H1 (cell line): ENCODE measurements at regions not wholly inside any gene's neighbourhood (a gene's known extent, or its start where the extent isn't known, plus 50 kb on each side); places are given as distances from the start of the nearest gene placed in this dataset.

Experiments
- CTCF ChIA-PET: fragments of 300-600 bp; sonication (Branson Sonifier 250); formaldehyde crosslinking; loops from one replicate; lab custom pipeline; 2021; ENCODE audit not compliant: partially characterized antibody; lab: Charles Lee
- POLR2A ChIA-PET: fragments of 300-600 bp; sonication (Branson Sonifier 250); formaldehyde crosslinking; loops from one replicate; lab custom pipeline; 2021; ENCODE audit warnings: inconsistent platforms; ENCODE audit not compliant: partially characterized antibody; lab: Charles Lee
- DNase-seq, 2 experiments: peaks; one replicate each; pipeline versions ENCODE4 v3.0.0 to v3.0.0-alpha.2; 2010 to 2022; ENCODE audit warnings: low spot score in 2 of 2, low read depth in 1 of 2, mixed read lengths in 1 of 2
- FAIRE-seq: peaks from 2 replicates; lab custom pipeline; 2011; peaks lifted over from hg19 to GRCh38; lab: Jason Lieb, UNC
- H2AFZ ChIP-seq: 2 replicates; pipeline ENCODE4 v1.8.1; 2012; ENCODE audit warnings: low read length, inconsistent platforms
- H2AK5ac ChIP-seq: 2 replicates; pipeline ENCODE4 v1.6.1; 2013; ENCODE audit warnings: low read depth, low read length
- H2BK120ac ChIP-seq: replicated peaks from 2 replicates; pipeline ENCODE3; 2013; ENCODE audit warnings: low read depth, low read length, inconsistent platforms
- H2BK12ac ChIP-seq: 2 replicates; pipeline ENCODE4 v1.6.1; 2013; ENCODE audit warnings: low read depth, low read length
- H2BK15ac ChIP-seq: 2 replicates; pipeline ENCODE4 v1.6.1; 2013; ENCODE audit warnings: low read length
- H2BK20ac ChIP-seq: 2 replicates; pipeline ENCODE4 v1.6.1; 2013; ENCODE audit warnings: low read length
- H2BK5ac ChIP-seq: 2 replicates; pipeline ENCODE4 v1.6.1; 2013; ENCODE audit warnings: low read depth, low read length
- H3K14ac ChIP-seq: 2 replicates; pipeline ENCODE4 v1.6.1; 2013; ENCODE audit warnings: inconsistent platforms; ENCODE audit not compliant: insufficient read length
- H3K18ac ChIP-seq: 2 replicates; pipeline ENCODE4 v1.6.1; 2013; ENCODE audit warnings: low read length; ENCODE audit errors: extremely low read depth
- H3K23ac ChIP-seq: 2 replicates; pipeline ENCODE4 v1.6.1; 2013; ENCODE audit warnings: inconsistent platforms; ENCODE audit not compliant: insufficient read length
- H3K23me2 ChIP-seq: 2 replicates; pipeline ENCODE4 v1.6.1; 2013; ENCODE audit warnings: low read depth, low read length
- H3K27ac ChIP-seq: 2 replicates; pipeline ENCODE4 v1.6.1; 2011; ENCODE audit warnings: low read depth, low read length, inconsistent platforms
- H3K27me3 ChIP-seq, 4 experiments: replicated peaks in 1 of 4; 1 replicate in 1 of 4; 2 replicates in 3 of 4; pipeline versions ENCODE4 v1.6.1 to v1.8.1; 2011 to 2013; ENCODE audit warnings: low read length in 3 of 4, mild to moderate bottlenecking in 3 of 4, inconsistent platforms in 2 of 4, mixed read lengths in 2 of 4, moderate library complexity in 1 of 4; ENCODE audit not compliant: control insufficient read depth in 3 of 4, insufficient read depth in 3 of 4; ENCODE audit errors: extremely low read depth in 1 of 4
- H3K36me3 ChIP-seq, 4 experiments: 2 replicates each; pipeline versions ENCODE4 v1.6.1 to v1.8.1; 2011 to 2013; ENCODE audit warnings: mild to moderate bottlenecking in 4 of 4, low read length in 3 of 4, moderate library complexity in 2 of 4, control low read depth in 1 of 4, inconsistent platforms in 1 of 4; ENCODE audit not compliant: insufficient read depth in 4 of 4, control insufficient read depth in 2 of 4
- H3K4ac ChIP-seq: replicated peaks from 2 replicates; pipeline ENCODE3; 2013; ENCODE audit warnings: low read length, low read depth, mixed read lengths, inconsistent platforms; ENCODE audit not compliant: insufficient read length
- H3K4me1 ChIP-seq, 4 experiments: replicated peaks in 1 of 4; 1 replicate in 1 of 4; 2 replicates in 3 of 4; pipeline versions ENCODE4 v1.6.1 to v1.8.1; 2011 to 2013; ENCODE audit warnings: low read length in 3 of 4, inconsistent platforms in 2 of 4, mixed read lengths in 1 of 4; ENCODE audit not compliant: insufficient read depth in 4 of 4, control insufficient read depth in 3 of 4
- H3K4me2 ChIP-seq, 2 experiments: 2 replicates each; pipeline versions ENCODE4 v1.6.1 to v1.8.1; 2011 to 2013; ENCODE audit warnings: low read depth in 2 of 2, low read length in 2 of 2, control low read depth in 1 of 2, inconsistent platforms in 1 of 2, mild to moderate bottlenecking in 1 of 2; ENCODE audit not compliant: insufficient read depth in 1 of 2
- H3K4me3 ChIP-seq, 4 experiments: fragments of 200-600, 300-600 bp in 1 of 4; sonication (generic), shearing (Covaris generic), sonication (Bioruptor Twin) in 1 of 4; 2 replicates each; pipeline versions ENCODE4 v1.5.1 to v1.8.1; 2011 to 2016; ENCODE audit warnings: low read length in 4 of 4, low read depth in 3 of 4, control low read depth in 2 of 4, inconsistent platforms in 2 of 4, mild to moderate bottlenecking in 2 of 4, mixed read lengths in 1 of 4, moderate library complexity in 1 of 4; ENCODE audit not compliant: insufficient read depth in 2 of 4; ENCODE audit errors: extremely low read depth in 1 of 4
- H3K56ac ChIP-seq: replicated peaks from 2 replicates; pipeline ENCODE3; 2013; ENCODE audit warnings: low read depth, mild to moderate bottlenecking, mixed read lengths, low read length, inconsistent platforms; ENCODE audit not compliant: insufficient read length
- H3K79me1 ChIP-seq: 2 replicates; pipeline ENCODE4 v1.6.1; 2013; ENCODE audit warnings: low read depth, low read length, control low read depth
- H3K79me2 ChIP-seq, 2 experiments: 2 replicates each; pipeline versions ENCODE4 v1.6.1 to v1.8.1; 2012 to 2013; ENCODE audit warnings: low read length in 2 of 2, mild to moderate bottlenecking in 2 of 2, inconsistent platforms in 1 of 2; ENCODE audit not compliant: insufficient read depth in 2 of 2, control insufficient read depth in 1 of 2
- H3K9ac ChIP-seq, 4 experiments: replicated peaks in 1 of 4; 1 replicate in 1 of 4; 2 replicates in 3 of 4; pipeline versions ENCODE4 v1.6.1 to v1.8.1; 2011 to 2013; ENCODE audit warnings: low read depth in 3 of 4, low read length in 3 of 4, control low read depth in 2 of 4, mild to moderate bottlenecking in 2 of 4, moderate library complexity in 2 of 4, inconsistent platforms in 1 of 4; ENCODE audit errors: extremely low read depth in 1 of 4
- H3K9me3 ChIP-seq, 2 experiments: 2 replicates each; pipeline versions ENCODE4 v1.6.1 to v1.8.1; 2012 to 2013; ENCODE audit warnings: mild to moderate bottlenecking in 2 of 2, moderate library complexity in 2 of 2, control low read depth in 1 of 2, inconsistent platforms in 1 of 2, low read depth in 1 of 2, low read length in 1 of 2, mixed read lengths in 1 of 2; ENCODE audit not compliant: insufficient read depth in 2 of 2
- H4K20me1 ChIP-seq, 2 experiments: replicated peaks in 1 of 2; 2 replicates each; pipeline versions ENCODE3 to v1.8.1; 2011 to 2013; ENCODE audit warnings: inconsistent platforms in 2 of 2, low read length in 2 of 2, mild to moderate bottlenecking in 1 of 2; ENCODE audit not compliant: insufficient read depth in 2 of 2, control insufficient read depth in 1 of 2
- H4K5ac ChIP-seq: 2 replicates; pipeline ENCODE4 v1.6.1; 2013; ENCODE audit warnings: low read length, low read depth, mixed read lengths, inconsistent platforms; ENCODE audit not compliant: insufficient read length
- H4K8ac ChIP-seq: 2 replicates; pipeline ENCODE4 v1.8.0; 2013; ENCODE audit warnings: mild to moderate bottlenecking, moderate library complexity, low read length, inconsistent platforms; ENCODE audit not compliant: insufficient read depth; ENCODE audit errors: extremely low read depth
- H4K91ac ChIP-seq: replicated peaks from 2 replicates; pipeline ENCODE3; 2013; ENCODE audit warnings: low read length, mixed read lengths, inconsistent platforms; ENCODE audit not compliant: insufficient read length
- SIRT6 ChIP-seq: IDR thresholded peaks from one replicate; pipeline ENCODE4 v1.7.1; 2012; ENCODE audit warnings: low read length, inconsistent platforms
- WGBS, 2 experiments: shearing (Covaris generic) in 1 of 2; methylation state at CpG; one replicate each; pipeline versions ENCODE4 v1.1.6 to v1.1.7; 2013 to 2015; ENCODE audit warnings: low lambda C conversion rate in 2 of 2, mixed read lengths in 2 of 2, inconsistent platforms in 1 of 2, low coverage in 1 of 2, missing lambda C conversion rate in 1 of 2; ENCODE audit not compliant: insufficient replicate concordance in 2 of 2, insufficient coverage in 1 of 2, insufficient read length in 1 of 2; ENCODE audit errors: extremely low coverage in 1 of 2, missing lambda C conversion rate in 1 of 2; 5-methylcytosine and 5-hydroxymethylcytosine counted together
- TF ChIP-seq, protein P1 (sequence below), 3 experiments: IDR thresholded peaks; 1 replicate in 2 of 3; 2 replicates in 1 of 3; pipeline versions ENCODE4 v1.5.1 to v1.6.1; 2011; ENCODE audit warnings: low read length in 3 of 3, mild to moderate bottlenecking in 3 of 3, inconsistent platforms in 2 of 3, low read depth in 1 of 3, moderate library complexity in 1 of 3; ENCODE audit not compliant: insufficient read depth in 1 of 3; ENCODE audit errors: control extremely low read depth in 1 of 3
- TF ChIP-seq, protein P2 (sequence below): IDR thresholded peaks from 2 replicates; pipeline ENCODE4 v1.6.1; 2012; ENCODE audit warnings: low read length, inconsistent platforms

DNA sequence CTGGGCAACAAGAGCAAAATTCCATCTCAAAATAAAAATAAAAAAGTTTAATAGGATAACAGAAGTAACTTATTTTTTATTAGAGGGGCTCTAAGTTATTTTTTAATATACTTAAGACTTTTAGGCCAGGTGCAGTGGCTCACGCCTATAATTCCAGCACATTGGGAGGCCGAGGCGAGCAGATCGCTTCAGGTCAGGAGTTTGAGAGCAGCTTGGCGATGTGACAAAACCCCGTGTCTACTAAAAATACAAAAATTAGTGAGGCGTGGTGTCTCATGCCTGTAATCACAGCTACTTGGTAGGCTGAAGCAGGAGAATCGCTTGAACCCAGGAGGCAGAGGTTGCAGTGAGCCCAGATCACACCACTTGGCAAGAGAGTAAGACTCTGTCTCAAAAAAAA, 180.5 kb upstream of the NR5A2 start:
- no peak overlapping the region for H4K8ac ChIP-seq
- H4K20me1 ChIP-seq = no peaks in the 10 kb centered on the region
- H3K23me2 ChIP-seq = no peaks in the 10 kb centered on the region
- H3K9ac ChIP-seq = no peak overlapping the region
- no peak overlapping the region for H2BK20ac ChIP-seq
- no peak for FAIRE-seq
- H3K23ac ChIP-seq = no peak overlapping the region
- WGBS, 2 experiments = 93% methylated on average over 8 of the region's 8 CpGs; no CpG with 5 or more reads in 1 of the 2 experiments
- H3K4me1 ChIP-seq = no peaks in the 10 kb centered on the region
- no peak overlapping the region for H3K4me2 ChIP-seq
- no peak overlapping the region for H3K4me3 ChIP-seq
- H3K36me3 ChIP-seq = no peaks in the 10 kb centered on the region
- H3K56ac ChIP-seq = no peak overlapping the region
- H3K27ac ChIP-seq = no peak overlapping the region
- no peak overlapping the region for H2BK120ac ChIP-seq
- ChIA-PET POLR2A (no interaction called here), CTCF (interaction anchor here (0.7 kb wide), 1 partner anchor 288 kb away, joined by 3 read pairs; no protein-coding TSS in a partner anchor)
- H3K14ac ChIP-seq = no peak overlapping the region
- H3K4ac ChIP-seq = no peak overlapping the region
- no peak overlapping the region for H4K5ac ChIP-seq
- no peak overlapping the region for H2AFZ ChIP-seq
- H4K91ac ChIP-seq = no peak overlapping the region
- no peaks in the 10 kb centered on the region for H3K79me1 ChIP-seq
- no peaks in the 10 kb centered on the region for H3K27me3 ChIP-seq
- H3K79me2 ChIP-seq = no peaks in the 10 kb centered on the region
- no peak overlapping the region for H2BK12ac ChIP-seq
- DNase-seq = no peak
- no peak overlapping the region for H2BK5ac ChIP-seq
- no peak overlapping the region for H2AK5ac ChIP-seq
- H3K18ac ChIP-seq = no peak overlapping the region
- no peak overlapping the region for H2BK15ac ChIP-seq
- H3K9me3 ChIP-seq = no peaks in the 10 kb centered on the region
- TF ChIP-seq, protein P1, sequence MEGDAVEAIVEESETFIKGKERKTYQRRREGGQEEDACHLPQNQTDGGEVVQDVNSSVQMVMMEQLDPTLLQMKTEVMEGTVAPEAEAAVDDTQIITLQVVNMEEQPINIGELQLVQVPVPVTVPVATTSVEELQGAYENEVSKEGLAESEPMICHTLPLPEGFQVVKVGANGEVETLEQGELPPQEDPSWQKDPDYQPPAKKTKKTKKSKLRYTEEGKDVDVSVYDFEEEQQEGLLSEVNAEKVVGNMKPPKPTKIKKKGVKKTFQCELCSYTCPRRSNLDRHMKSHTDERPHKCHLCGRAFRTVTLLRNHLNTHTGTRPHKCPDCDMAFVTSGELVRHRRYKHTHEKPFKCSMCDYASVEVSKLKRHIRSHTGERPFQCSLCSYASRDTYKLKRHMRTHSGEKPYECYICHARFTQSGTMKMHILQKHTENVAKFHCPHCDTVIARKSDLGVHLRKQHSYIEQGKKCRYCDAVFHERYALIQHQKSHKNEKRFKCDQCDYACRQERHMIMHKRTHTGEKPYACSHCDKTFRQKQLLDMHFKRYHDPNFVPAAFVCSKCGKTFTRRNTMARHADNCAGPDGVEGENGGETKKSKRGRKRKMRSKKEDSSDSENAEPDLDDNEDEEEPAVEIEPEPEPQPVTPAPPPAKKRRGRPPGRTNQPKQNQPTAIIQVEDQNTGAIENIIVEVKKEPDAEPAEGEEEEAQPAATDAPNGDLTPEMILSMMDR (IDR thresholded peaks at IDR 0.05; ENCODE audit: control extremely low read depth in 1 of 3, insufficient read depth in 1 of 3, low read depth in 1 of 3, low read length in 3 of 3) = no peak
- TF ChIP-seq SIRT6 = no peak
- TF ChIP-seq, protein P2, sequence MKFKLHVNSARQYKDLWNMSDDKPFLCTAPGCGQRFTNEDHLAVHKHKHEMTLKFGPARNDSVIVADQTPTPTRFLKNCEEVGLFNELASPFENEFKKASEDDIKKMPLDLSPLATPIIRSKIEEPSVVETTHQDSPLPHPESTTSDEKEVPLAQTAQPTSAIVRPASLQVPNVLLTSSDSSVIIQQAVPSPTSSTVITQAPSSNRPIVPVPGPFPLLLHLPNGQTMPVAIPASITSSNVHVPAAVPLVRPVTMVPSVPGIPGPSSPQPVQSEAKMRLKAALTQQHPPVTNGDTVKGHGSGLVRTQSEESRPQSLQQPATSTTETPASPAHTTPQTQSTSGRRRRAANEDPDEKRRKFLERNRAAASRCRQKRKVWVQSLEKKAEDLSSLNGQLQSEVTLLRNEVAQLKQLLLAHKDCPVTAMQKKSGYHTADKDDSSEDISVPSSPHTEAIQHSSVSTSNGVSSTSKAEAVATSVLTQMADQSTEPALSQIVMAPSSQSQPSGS = no peak
